Smooth muscle cell (in vitro differentiated cells): ENCODE measurements at regions not wholly inside any gene's neighbourhood (a gene's known extent, or its start where the extent isn't known, plus 50 kb on each side); places are given as distances from the start of the nearest gene placed in this dataset.
"Not testable (repeated sequence)": the region's sequence is repeated elsewhere in the genome, so short reads cannot be mapped to it uniquely, and the experiment has no call there.

Experiments
- DNase-seq: peaks from one replicate; lab custom pipeline; 2025; ENCODE audit not compliant: unreplicated experiment; lab: John Stamatoyannopoulos, UW
- H2AFZ ChIP-seq: fragments of 200-600 bp; sonication (generic); 2 replicates; pipeline ENCODE4 v1.6.0; 2016; ENCODE audit warnings: antibody characterized with exemption, low read depth, mild to moderate bottlenecking
- H3F3A ChIP-seq: fragments of 200-600 bp; sonication (generic); 2 replicates; pipeline ENCODE4 v1.6.0; 2017; ENCODE audit warnings: antibody characterized with exemption, low read depth
- H3K27ac ChIP-seq: fragments of 200-600 bp; sonication (generic); 2 replicates; pipeline ENCODE4 v1.5.1; 2016; ENCODE audit warnings: low read depth, mild to moderate bottlenecking
- H3K27me3 ChIP-seq: fragments of 200-600 bp; sonication (generic); 2 replicates; pipeline ENCODE4 v1.6.1; 2016; ENCODE audit warnings: low read depth, mild to moderate bottlenecking
- H3K36me3 ChIP-seq: fragments of 200-600 bp; sonication (generic); 2 replicates; pipeline ENCODE4 v1.5.1; 2016; ENCODE audit warnings: low read depth
- H3K4me1 ChIP-seq: fragments of 200-600 bp; sonication (generic); 2 replicates; pipeline ENCODE4 v1.5.1; 2016; ENCODE audit warnings: low read depth
- H3K4me2 ChIP-seq: fragments of 200-600 bp; sonication (generic); 2 replicates; pipeline ENCODE4 v1.6.0; 2016; ENCODE audit warnings: mild to moderate bottlenecking
- H3K4me3 ChIP-seq: fragments of 200-600 bp; sonication (generic); 2 replicates; pipeline ENCODE4 v1.5.1; 2016; ENCODE audit warnings: mild to moderate bottlenecking
- H3K79me2 ChIP-seq: fragments of 200-600 bp; sonication (generic); 2 replicates; pipeline ENCODE4 v1.6.0; 2016; ENCODE audit warnings: low read depth, mild to moderate bottlenecking
- H3K9ac ChIP-seq: fragments of 200-600 bp; sonication (generic); 2 replicates; pipeline ENCODE4 v1.6.0; 2016; ENCODE audit warnings: low read depth
- H3K9me3 ChIP-seq: fragments of 200-600 bp; sonication (generic); replicated peaks from 2 replicates; pipeline ENCODE4 v1.5.1; 2016; ENCODE audit warnings: low read depth
- H4K20me1 ChIP-seq: fragments of 200-600 bp; sonication (generic); 2 replicates; pipeline ENCODE4 v1.6.0; 2016; ENCODE audit warnings: low read depth
- WGBS: methylation state at CpG from one replicate; pipeline ENCODE4 v1.1.7; 2016; ENCODE audit warnings: low lambda C conversion rate; 5-methylcytosine and 5-hydroxymethylcytosine counted together
- TF ChIP-seq, protein P1 (sequence below): fragments of 200-600 bp; sonication (generic); IDR thresholded peaks from 2 replicates; pipeline ENCODE4 v1.5.1; 2017; ENCODE audit warnings: borderline replicate concordance, mild to moderate bottlenecking, antibody characterized with exemption; ENCODE audit not compliant: insufficient read depth, poor library complexity, severe bottlenecking

DNA sequence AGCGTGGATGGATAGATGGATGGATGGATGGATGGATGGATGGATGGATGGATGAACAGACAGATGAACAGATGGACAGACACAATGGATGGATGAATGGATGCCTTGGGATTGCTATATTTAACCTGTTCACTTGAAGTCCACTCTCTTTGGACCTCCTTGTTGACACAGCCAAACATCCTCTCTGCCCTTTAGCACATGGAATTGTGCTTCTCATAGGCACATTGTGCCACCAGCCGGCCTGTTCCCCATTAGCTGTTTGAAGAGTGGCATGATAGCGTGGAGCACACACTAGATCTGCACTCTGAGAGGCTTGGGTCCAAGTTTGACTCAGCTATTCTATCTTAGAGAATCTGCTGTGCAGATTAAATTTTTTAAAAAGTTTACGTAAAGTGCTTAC lies 56.9 kb upstream of the GSC start:
- no peak for DNase-seq
- Histone ChIP-seq H3K27me3 (no peaks in the 10 kb centered on the region), H4K20me1 (no peaks in the 10 kb centered on the region), H3K4me1 (no peaks in the 10 kb centered on the region), H2AFZ (no peak overlapping the region), H3K79me2 (no peaks in the 10 kb centered on the region), H3K9me3 (no peaks in the 10 kb centered on the region), H3K27ac (no peak overlapping the region), H3K36me3 (no peaks in the 10 kb centered on the region), H3K9ac (no peak overlapping the region), H3K4me2 (no peak overlapping the region), H3F3A (no peaks in the 10 kb centered on the region), H3K4me3 (no peak overlapping the region)
- WGBS: 90% methylated on average over 4 of the region's 4 CpGs
- TF ChIP-seq, protein P1, sequence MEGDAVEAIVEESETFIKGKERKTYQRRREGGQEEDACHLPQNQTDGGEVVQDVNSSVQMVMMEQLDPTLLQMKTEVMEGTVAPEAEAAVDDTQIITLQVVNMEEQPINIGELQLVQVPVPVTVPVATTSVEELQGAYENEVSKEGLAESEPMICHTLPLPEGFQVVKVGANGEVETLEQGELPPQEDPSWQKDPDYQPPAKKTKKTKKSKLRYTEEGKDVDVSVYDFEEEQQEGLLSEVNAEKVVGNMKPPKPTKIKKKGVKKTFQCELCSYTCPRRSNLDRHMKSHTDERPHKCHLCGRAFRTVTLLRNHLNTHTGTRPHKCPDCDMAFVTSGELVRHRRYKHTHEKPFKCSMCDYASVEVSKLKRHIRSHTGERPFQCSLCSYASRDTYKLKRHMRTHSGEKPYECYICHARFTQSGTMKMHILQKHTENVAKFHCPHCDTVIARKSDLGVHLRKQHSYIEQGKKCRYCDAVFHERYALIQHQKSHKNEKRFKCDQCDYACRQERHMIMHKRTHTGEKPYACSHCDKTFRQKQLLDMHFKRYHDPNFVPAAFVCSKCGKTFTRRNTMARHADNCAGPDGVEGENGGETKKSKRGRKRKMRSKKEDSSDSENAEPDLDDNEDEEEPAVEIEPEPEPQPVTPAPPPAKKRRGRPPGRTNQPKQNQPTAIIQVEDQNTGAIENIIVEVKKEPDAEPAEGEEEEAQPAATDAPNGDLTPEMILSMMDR: no peak

DNA sequence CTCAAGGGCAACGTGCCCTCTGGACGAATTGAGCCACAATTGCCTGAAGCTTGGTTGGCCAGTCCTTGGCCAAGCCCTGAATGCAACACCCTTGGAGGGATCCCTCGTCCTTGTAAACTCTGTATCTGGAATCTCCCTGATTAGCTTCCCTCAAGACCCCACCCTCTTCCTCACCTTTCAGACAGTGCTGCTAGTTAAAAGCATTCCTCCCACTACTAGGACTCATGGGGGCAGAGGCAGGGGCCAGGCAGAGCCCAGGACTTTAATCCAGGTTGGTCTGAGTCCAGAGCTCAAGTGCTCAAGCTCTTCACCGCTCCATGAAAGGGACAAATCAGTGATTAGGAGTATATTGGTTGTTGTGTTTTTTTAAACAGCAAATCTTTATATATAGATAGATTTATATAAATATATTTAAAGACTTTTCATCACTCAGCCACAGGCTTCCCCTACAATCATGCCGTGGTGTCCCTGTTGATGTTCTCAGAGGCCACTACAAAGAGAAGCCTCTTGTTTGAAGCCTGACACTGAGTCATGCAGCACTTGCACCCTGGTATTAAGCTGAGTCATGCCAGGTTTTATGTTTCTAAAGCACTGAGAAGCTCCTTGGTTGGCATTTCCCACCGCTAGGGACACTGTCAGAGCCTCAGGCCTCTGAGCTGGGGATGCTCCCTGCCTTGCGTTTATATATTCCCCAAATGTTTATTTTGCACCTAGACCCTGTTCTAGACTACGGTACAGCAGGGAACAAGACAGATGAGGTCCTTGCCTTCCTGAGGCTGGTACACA lies 53.8 kb upstream of the GSC start:
- Histone ChIP-seq H3K4me1 (no peaks in the 10 kb centered on the region), H3K4me2 (peak overlapping the region; percentile 26), H2AFZ (no peak overlapping the region), H3K27me3 (no peaks in the 10 kb centered on the region), H3K36me3 (no peaks in the 10 kb centered on the region), H4K20me1 (no peaks in the 10 kb centered on the region), H3K9me3 (no peaks in the 10 kb centered on the region), H3K9ac (no peak overlapping the region), H3F3A (no peaks in the 10 kb centered on the region), H3K27ac (no peak overlapping the region), H3K4me3 (no peak overlapping the region), H3K79me2 (no peaks in the 10 kb centered on the region)
- WGBS: 54% methylated on average over 8 of the region's 8 CpGs
- TF ChIP-seq, protein P1: peak; percentile 25
- DNase-seq: no peak

DNA sequence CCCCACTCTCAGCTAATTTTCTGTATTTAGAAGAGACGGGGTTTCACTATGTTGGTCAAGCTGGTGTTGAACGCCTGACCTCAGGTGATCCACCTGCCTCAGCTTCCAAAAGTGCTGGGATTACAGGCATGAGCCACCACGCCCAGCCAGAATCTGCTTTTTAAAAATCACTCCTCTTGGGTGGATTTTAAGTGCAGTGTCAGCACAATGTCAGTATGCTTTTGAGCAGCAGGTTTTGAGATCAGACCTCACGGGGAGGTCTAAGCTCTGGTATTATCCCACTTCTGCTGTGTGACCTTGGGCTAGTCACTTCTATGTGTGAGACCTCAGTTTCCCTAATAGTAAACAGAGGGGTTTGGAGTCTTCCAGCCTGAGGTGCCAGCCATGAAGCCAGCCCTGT lies 51.8 kb upstream of the GSC start:
- DNase-seq: no peak
- H2AFZ ChIP-seq: no peak overlapping the region
- no peaks in the 10 kb centered on the region for H3K4me1 ChIP-seq
- no peaks in the 10 kb centered on the region for H3K79me2 ChIP-seq
- no peak overlapping the region for H3K9ac ChIP-seq
- TF ChIP-seq, protein P1: no peak
- no peaks in the 10 kb centered on the region for H3K9me3 ChIP-seq
- no peaks in the 10 kb centered on the region for H3K36me3 ChIP-seq
- H3K27me3 ChIP-seq: no peaks in the 10 kb centered on the region
- WGBS: 92% methylated on average over 4 of the region's 4 CpGs
- H3F3A ChIP-seq: no peaks in the 10 kb centered on the region
- no peak overlapping the region for H3K4me3 ChIP-seq
- no peak overlapping the region for H3K27ac ChIP-seq
- H4K20me1 ChIP-seq: no peaks in the 10 kb centered on the region
- no peak overlapping the region for H3K4me2 ChIP-seq

DNA sequence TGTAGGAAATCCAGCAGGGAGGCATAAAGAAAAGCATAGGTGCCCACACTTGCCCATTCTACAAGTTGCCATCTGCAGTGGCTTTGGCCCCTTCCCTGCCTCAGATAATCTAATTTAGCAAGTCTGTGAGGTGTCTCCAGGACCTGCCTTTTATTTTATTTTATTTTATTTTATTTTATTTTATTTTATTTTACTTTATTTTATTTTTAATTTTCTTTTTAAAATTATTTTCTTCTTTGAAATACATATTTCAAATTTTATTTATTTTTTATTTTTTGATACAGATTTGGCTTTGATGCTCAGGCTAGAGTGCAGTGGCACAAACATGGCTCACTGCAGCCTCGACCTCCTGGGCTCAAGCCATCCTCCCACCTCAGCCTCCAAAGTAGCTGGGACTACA lies 51.0 kb upstream of the GSC start:
- not testable (repeated sequence) for H3K27ac ChIP-seq, H3K36me3 ChIP-seq, DNase-seq, H3F3A ChIP-seq, H3K9me3 ChIP-seq, H3K27me3 ChIP-seq, H4K20me1 ChIP-seq, H3K4me1 ChIP-seq, H3K4me3 ChIP-seq, H2AFZ ChIP-seq, H3K4me2 ChIP-seq, H3K79me2 ChIP-seq, H3K9ac ChIP-seq
- 81% methylated on average over 1 of the region's 1 CpG for WGBS
